ENCODE measurements at regions not wholly inside any gene's neighbourhood (a gene's known extent, or its start where the extent isn't known, plus 50 kb on each side); places are given as distances from the start of the nearest gene placed in this dataset.

GRCh38 chr6:21393441-21394165, 199.9 kb upstream of the SOX4 start:
- 83% methylated on average over 5 of the region's 10 CpGs for WGBS (ENCODE audit: insufficient coverage)
- H3K9me3 Mint-ChIP-seq (ENCODE audit: insufficient read depth): no peaks in the 10 kb centered on the region
- H3K4me3 ChIP-seq (ENCODE audit: control extremely low read depth in 1 of 5, extremely low read depth in 1 of 5, insufficient read depth in 1 of 5, low read depth in 2 of 5, low read length in 4 of 5): no peak overlapping the region
- no peaks in the 10 kb centered on the region for H3K27me3 ChIP-seq (replicated peaks in 1 of 4; ENCODE audit: control extremely low read depth in 1 of 4, control insufficient read depth in 3 of 4, insufficient read depth in 4 of 4, low read length in 3 of 4)
- H3K27ac Mint-ChIP-seq: no peak overlapping the region
- H3K9me3 ChIP-seq (ENCODE audit: control extremely low read depth in 1 of 3, control insufficient read depth in 2 of 3, insufficient read depth in 1 of 3, low read length in 2 of 3): no peaks in the 10 kb centered on the region
- H3K27ac ChIP-seq (ENCODE audit: low read length in 2 of 2): no peak overlapping the region
- no peaks in the 10 kb centered on the region for H4K20me1 ChIP-seq (ENCODE audit: control insufficient read depth, insufficient read depth, low read length, poor library complexity, severe bottlenecking)
- DNase-seq (no peak), ATAC-seq (ENCODE audit: low read depth) (no peak)
- no peaks in the 10 kb centered on the region for H3K4me1 ChIP-seq (ENCODE audit: control insufficient read depth in 2 of 2, insufficient read depth in 2 of 2, low read length in 2 of 2)
- ChIA-PET POLR2A (no interaction called here), CTCF (no interaction called here)
- H3K36me3 ChIP-seq (replicated peaks in 1 of 2; ENCODE audit: control extremely low read depth in 1 of 2, control insufficient read depth in 1 of 2, extremely low read depth in 1 of 2, insufficient read depth in 2 of 2, low read length in 1 of 2): no peaks in the 10 kb centered on the region
- no peak overlapping the region for H3K4me2 ChIP-seq (replicated peaks; ENCODE audit: low read depth, low read length, poor library complexity, severe bottlenecking)
- H3K4me1 Mint-ChIP-seq: no peaks in the 10 kb centered on the region
- H3K9ac ChIP-seq (ENCODE audit: low read length): no peak overlapping the region
- H2AFZ ChIP-seq (ENCODE audit: insufficient read depth, low read depth, low read length, poor library complexity, severe bottlenecking): no peak overlapping the region
- H3K79me2 ChIP-seq (ENCODE audit: control insufficient read depth, insufficient read depth, low read length): no peaks in the 10 kb centered on the region
- H3K4me3 Mint-ChIP-seq: no peak overlapping the region
- intact Hi-C loops (cut with micrococcal nuclease): no loop called here
- TF ChIP-seq CTCF (IDR thresholded peaks at IDR 0.05) (no peak), EZH2 (IDR thresholded peaks at IDR 0.05; ENCODE audit: borderline replicate concordance, insufficient read depth, low read depth, low read length, poor library complexity, severe bottlenecking) (no peak)
- H3K27me3 Mint-ChIP-seq: no peaks in the 10 kb centered on the region

GRCh38 chr6:21395121-21395520, 198.4 kb upstream of the SOX4 start:
- POLR2A ChIA-PET: no interaction called here
- no peaks in the 10 kb centered on the region for H3K4me1 ChIP-seq (ENCODE audit: control insufficient read depth in 2 of 2, insufficient read depth in 2 of 2, low read length in 2 of 2)

More at GRCh38 chr6:21395121-21395520, 198.4 kb upstream of the SOX4 start:
- Mint-ChIP-seq H3K4me3 (no peak overlapping the region), H3K27me3 (no peaks in the 10 kb centered on the region), H3K27ac (no peak overlapping the region), H3K4me1 (no peaks in the 10 kb centered on the region), H3K9me3 (ENCODE audit: insufficient read depth) (no peaks in the 10 kb centered on the region)
- 21% methylated on average over 2 of the region's 2 CpGs for WGBS (ENCODE audit: insufficient coverage)
- H2AFZ ChIP-seq (ENCODE audit: insufficient read depth, low read depth, low read length, poor library complexity, severe bottlenecking): no peak overlapping the region
- H3K4me2 ChIP-seq (replicated peaks; ENCODE audit: low read depth, low read length, poor library complexity, severe bottlenecking): no peak overlapping the region
- H3K9me3 ChIP-seq (ENCODE audit: control extremely low read depth in 1 of 3, control insufficient read depth in 2 of 3, insufficient read depth in 1 of 3, low read length in 2 of 3): no peaks in the 10 kb centered on the region
- TF ChIP-seq CTCF (IDR thresholded peaks at IDR 0.05) (no peak), EZH2 (IDR thresholded peaks at IDR 0.05; ENCODE audit: borderline replicate concordance, insufficient read depth, low read depth, low read length, poor library complexity, severe bottlenecking) (no peak)
- H3K4me3 ChIP-seq (ENCODE audit: control extremely low read depth in 1 of 5, extremely low read depth in 1 of 5, insufficient read depth in 1 of 5, low read depth in 2 of 5, low read length in 4 of 5): no peak overlapping the region
- no peaks in the 10 kb centered on the region for H3K27me3 ChIP-seq (replicated peaks in 1 of 4; ENCODE audit: control extremely low read depth in 1 of 4, control insufficient read depth in 3 of 4, insufficient read depth in 4 of 4, low read length in 3 of 4)
- no peak for DNase-seq
- no peak overlapping the region for H3K9ac ChIP-seq (ENCODE audit: low read length)
- ATAC-seq (ENCODE audit: low read depth): no peak
- no peaks in the 10 kb centered on the region for H4K20me1 ChIP-seq (ENCODE audit: control insufficient read depth, insufficient read depth, low read length, poor library complexity, severe bottlenecking)
- intact Hi-C loops (cut with micrococcal nuclease): no loop called here
- H3K27ac ChIP-seq (ENCODE audit: low read length in 2 of 2): no peak overlapping the region
- H3K36me3 ChIP-seq (replicated peaks in 1 of 2; ENCODE audit: control extremely low read depth in 1 of 2, control insufficient read depth in 1 of 2, extremely low read depth in 1 of 2, insufficient read depth in 2 of 2, low read length in 1 of 2): no peaks in the 10 kb centered on the region
- CTCF ChIA-PET: no interaction called here
- no peaks in the 10 kb centered on the region for H3K79me2 ChIP-seq (ENCODE audit: control insufficient read depth, insufficient read depth, low read length)

All from B cell (primary cell).